ENCODE measurements at regions not wholly inside any gene's neighbourhood (a gene's known extent, or its start where the extent isn't known, plus 50 kb on each side); places are given as distances from the start of the nearest gene placed in this dataset.

DNA sequence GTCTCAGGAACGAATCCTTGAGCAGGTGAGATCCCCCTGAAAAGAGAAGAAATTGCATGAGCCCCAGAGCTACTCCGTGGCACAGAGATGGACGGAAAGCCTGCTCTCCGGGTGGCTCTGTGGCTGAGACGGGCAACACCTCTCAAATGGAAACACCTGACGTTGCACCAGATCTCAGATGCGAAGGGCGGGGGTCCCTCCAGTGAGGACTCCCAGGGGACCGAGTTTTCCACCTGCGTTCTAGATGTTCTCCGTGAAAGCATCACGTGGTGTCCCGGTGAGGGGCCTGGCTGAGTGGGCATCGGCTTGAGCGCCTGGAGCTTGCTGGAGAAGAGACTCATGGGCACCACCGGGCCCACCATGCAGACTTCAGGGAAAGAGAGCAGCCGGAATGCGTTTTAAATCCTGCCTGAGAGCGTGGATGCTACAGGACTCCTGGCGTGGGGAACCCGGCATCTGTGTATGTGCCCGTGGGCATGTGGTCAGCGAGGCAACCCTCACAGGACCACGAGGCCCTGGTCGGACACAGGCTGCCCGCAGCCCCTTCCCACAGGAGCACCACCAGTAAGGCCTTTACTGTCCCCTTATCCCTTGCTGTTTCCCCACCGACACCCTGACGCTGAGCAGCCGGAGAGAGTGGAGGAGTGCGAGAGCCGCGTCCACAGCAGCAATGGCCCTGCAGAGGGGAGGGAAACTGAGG lies 378.4 kb upstream of the IRX4 start:
- no peak for TF ChIP-seq JUNB (IDR thresholded peaks at IDR 0.05; ENCODE audit: unreplicated experiment)
- TF ChIP-seq, protein P1, sequence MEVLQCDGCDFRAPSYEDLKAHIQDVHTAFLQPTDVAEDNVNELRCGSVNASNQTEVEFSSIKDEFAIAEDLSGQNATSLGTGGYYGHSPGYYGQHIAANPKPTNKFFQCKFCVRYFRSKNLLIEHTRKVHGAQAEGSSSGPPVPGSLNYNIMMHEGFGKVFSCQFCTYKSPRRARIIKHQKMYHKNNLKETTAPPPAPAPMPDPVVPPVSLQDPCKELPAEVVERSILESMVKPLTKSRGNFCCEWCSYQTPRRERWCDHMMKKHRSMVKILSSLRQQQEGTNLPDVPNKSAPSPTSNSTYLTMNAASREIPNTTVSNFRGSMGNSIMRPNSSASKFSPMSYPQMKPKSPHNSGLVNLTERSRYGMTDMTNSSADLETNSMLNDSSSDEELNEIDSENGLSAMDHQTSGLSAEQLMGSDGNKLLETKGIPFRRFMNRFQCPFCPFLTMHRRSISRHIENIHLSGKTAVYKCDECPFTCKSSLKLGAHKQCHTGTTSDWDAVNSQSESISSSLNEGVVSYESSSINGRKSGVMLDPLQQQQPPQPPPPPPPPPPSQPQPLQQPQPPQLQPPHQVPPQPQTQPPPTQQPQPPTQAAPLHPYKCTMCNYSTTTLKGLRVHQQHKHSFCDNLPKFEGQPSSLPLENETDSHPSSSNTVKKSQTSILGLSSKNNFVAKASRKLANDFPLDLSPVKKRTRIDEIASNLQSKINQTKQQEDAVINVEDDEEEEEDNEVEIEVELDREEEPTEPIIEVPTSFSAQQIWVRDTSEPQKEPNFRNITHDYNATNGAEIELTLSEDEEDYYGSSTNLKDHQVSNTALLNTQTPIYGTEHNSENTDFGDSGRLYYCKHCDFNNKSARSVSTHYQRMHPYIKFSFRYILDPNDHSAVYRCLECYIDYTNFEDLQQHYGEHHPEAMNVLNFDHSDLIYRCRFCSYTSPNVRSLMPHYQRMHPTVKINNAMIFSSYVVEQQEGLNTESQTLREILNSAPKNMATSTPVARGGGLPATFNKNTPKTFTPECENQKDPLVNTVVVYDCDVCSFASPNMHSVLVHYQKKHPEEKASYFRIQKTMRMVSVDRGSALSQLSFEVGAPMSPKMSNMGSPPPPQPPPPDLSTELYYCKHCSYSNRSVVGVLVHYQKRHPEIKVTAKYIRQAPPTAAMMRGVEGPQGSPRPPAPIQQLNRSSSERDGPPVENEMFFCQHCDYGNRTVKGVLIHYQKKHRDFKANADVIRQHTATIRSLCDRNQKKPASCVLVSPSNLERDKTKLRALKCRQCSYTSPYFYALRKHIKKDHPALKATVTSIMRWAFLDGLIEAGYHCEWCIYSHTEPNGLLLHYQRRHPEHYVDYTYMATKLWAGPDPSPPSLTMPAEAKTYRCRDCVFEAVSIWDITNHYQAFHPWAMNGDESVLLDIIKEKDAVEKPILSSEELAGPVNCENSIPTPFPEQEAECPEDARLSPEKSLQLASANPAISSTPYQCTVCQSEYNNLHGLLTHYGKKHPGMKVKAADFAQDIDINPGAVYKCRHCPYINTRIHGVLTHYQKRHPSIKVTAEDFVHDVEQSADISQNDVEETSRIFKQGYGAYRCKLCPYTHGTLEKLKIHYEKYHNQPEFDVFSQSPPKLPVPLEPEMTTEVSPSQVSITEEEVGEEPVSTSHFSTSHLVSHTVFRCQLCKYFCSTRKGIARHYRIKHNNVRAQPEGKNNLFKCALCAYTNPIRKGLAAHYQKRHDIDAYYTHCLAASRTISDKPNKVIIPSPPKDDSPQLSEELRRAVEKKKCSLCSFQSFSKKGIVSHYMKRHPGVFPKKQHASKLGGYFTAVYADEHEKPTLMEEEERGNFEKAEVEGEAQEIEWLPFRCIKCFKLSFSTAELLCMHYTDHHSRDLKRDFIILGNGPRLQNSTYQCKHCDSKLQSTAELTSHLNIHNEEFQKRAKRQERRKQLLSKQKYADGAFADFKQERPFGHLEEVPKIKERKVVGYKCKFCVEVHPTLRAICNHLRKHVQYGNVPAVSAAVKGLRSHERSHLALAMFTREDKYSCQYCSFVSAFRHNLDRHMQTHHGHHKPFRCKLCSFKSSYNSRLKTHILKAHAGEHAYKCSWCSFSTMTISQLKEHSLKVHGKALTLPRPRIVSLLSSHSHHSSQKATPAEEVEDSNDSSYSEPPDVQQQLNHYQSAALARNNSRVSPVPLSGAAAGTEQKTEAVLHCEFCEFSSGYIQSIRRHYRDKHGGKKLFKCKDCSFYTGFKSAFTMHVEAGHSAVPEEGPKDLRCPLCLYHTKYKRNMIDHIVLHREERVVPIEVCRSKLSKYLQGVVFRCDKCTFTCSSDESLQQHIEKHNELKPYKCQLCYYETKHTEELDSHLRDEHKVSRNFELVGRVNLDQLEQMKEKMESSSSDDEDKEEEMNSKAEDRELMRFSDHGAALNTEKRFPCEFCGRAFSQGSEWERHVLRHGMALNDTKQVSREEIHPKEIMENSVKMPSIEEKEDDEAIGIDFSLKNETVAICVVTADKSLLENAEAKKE (CRISPR knock-in tag; IDR thresholded peaks at IDR 0.05) = no peak
- TF ChIP-seq, protein P2, sequence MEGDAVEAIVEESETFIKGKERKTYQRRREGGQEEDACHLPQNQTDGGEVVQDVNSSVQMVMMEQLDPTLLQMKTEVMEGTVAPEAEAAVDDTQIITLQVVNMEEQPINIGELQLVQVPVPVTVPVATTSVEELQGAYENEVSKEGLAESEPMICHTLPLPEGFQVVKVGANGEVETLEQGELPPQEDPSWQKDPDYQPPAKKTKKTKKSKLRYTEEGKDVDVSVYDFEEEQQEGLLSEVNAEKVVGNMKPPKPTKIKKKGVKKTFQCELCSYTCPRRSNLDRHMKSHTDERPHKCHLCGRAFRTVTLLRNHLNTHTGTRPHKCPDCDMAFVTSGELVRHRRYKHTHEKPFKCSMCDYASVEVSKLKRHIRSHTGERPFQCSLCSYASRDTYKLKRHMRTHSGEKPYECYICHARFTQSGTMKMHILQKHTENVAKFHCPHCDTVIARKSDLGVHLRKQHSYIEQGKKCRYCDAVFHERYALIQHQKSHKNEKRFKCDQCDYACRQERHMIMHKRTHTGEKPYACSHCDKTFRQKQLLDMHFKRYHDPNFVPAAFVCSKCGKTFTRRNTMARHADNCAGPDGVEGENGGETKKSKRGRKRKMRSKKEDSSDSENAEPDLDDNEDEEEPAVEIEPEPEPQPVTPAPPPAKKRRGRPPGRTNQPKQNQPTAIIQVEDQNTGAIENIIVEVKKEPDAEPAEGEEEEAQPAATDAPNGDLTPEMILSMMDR (conservative IDR thresholded peaks at IDR 0.05; ENCODE audit: low read depth in 2 of 2) = no peak
- no peak for TF ChIP-seq EZH2 (IDR thresholded peaks at IDR 0.05; ENCODE audit: low read depth, unreplicated experiment)
- no peak for TF ChIP-seq NANOG (IDR thresholded peaks at IDR 0.05; ENCODE audit: borderline replicate concordance)
- no peak for TF ChIP-seq CREB1 (CRISPR knock-in tag; IDR thresholded peaks at IDR 0.05; ENCODE audit: low read depth)
- TF ChIP-seq EZH2phosphoT487 (IDR thresholded peaks at IDR 0.05; ENCODE audit: unreplicated experiment) = no peak
- no peak for TF ChIP-seq ZNF331 (CRISPR knock-in tag; IDR thresholded peaks at IDR 0.05; ENCODE audit: low read depth)
- no peak for TF ChIP-seq POLR2AphosphoS5 (IDR thresholded peaks at IDR 0.05; ENCODE audit: low read depth)
- no peak for TF ChIP-seq STAT1 (IDR thresholded peaks at IDR 0.05; ENCODE audit: unreplicated experiment)
- TF ChIP-seq, protein P3, sequence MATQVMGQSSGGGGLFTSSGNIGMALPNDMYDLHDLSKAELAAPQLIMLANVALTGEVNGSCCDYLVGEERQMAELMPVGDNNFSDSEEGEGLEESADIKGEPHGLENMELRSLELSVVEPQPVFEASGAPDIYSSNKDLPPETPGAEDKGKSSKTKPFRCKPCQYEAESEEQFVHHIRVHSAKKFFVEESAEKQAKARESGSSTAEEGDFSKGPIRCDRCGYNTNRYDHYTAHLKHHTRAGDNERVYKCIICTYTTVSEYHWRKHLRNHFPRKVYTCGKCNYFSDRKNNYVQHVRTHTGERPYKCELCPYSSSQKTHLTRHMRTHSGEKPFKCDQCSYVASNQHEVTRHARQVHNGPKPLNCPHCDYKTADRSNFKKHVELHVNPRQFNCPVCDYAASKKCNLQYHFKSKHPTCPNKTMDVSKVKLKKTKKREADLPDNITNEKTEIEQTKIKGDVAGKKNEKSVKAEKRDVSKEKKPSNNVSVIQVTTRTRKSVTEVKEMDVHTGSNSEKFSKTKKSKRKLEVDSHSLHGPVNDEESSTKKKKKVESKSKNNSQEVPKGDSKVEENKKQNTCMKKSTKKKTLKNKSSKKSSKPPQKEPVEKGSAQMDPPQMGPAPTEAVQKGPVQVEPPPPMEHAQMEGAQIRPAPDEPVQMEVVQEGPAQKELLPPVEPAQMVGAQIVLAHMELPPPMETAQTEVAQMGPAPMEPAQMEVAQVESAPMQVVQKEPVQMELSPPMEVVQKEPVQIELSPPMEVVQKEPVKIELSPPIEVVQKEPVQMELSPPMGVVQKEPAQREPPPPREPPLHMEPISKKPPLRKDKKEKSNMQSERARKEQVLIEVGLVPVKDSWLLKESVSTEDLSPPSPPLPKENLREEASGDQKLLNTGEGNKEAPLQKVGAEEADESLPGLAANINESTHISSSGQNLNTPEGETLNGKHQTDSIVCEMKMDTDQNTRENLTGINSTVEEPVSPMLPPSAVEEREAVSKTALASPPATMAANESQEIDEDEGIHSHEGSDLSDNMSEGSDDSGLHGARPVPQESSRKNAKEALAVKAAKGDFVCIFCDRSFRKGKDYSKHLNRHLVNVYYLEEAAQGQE (IDR thresholded peaks at IDR 0.05; ENCODE audit: unreplicated experiment) = no peak
- no peak for TF ChIP-seq ZNF114 (CRISPR knock-in tag; IDR thresholded peaks at IDR 0.05)
- TF ChIP-seq, protein P4, sequence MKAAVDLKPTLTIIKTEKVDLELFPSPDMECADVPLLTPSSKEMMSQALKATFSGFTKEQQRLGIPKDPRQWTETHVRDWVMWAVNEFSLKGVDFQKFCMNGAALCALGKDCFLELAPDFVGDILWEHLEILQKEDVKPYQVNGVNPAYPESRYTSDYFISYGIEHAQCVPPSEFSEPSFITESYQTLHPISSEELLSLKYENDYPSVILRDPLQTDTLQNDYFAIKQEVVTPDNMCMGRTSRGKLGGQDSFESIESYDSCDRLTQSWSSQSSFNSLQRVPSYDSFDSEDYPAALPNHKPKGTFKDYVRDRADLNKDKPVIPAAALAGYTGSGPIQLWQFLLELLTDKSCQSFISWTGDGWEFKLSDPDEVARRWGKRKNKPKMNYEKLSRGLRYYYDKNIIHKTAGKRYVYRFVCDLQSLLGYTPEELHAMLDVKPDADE (IDR thresholded peaks at IDR 0.05) = no peak
- Histone ChIP-seq H4K20me1 (replicated peaks; ENCODE audit: insufficient read depth) (no peaks in the 10 kb centered on the region), H3F3A (replicated peaks; ENCODE audit: low read depth) (no peaks in the 10 kb centered on the region), H3K4me3 (no peak overlapping the region), H3K27me3 (ENCODE audit: insufficient read depth) (no peaks in the 10 kb centered on the region), H3K27ac (ENCODE audit: low read depth) (no peak overlapping the region), H3K4me1 (ENCODE audit: insufficient read depth) (no peaks in the 10 kb centered on the region), H3K36me3 (ENCODE audit: insufficient read depth) (no peaks in the 10 kb centered on the region), H3K79me2 (replicated peaks; ENCODE audit: insufficient read depth) (no peaks in the 10 kb centered on the region), H3K4me2 (no peak overlapping the region), H3K9me2 (ENCODE audit: insufficient read depth) (no peaks in the 10 kb centered on the region), H2AFZ (no peak overlapping the region)
- H3K4me3 Mint-ChIP-seq = no peak overlapping the region
- H3K36me3 Mint-ChIP-seq (ENCODE audit: low read depth) = no peaks in the 10 kb centered on the region
- no peaks in the 10 kb centered on the region; the same call in 2 of the 3 replicates for H3K9me3 Mint-ChIP-seq
- DNase-seq (ENCODE audit: low spot score) (no peak), ATAC-seq (no peak)
- H3K4me1 Mint-ChIP-seq = no peaks in the 10 kb centered on the region
- H3K27me3 Mint-ChIP-seq (ENCODE audit: insufficient read depth, low read depth, poor library complexity) = no peaks in the 10 kb centered on the region
- no peak overlapping the region for H3K27ac Mint-ChIP-seq

Data from GM23338 (cell line).